GM23338 (cell line): ENCODE measurements at regions not wholly inside any gene's neighbourhood (a gene's known extent, or its start where the extent isn't known, plus 50 kb on each side); places are given as distances from the start of the nearest gene placed in this dataset.

Experiments
- ATAC-seq: fragments of 200-7000 bp; cut with Tn5 transposase; 3 replicates; pipeline ENCODE4 v1.9.1; 2020
- DNase-seq: peaks from one replicate; pipeline ENCODE4 v3.0.0-alpha.2; 2015; ENCODE audit warnings: low spot score
- H2AFZ ChIP-seq: fragments of 200-600 bp; sonication (generic); 2 replicates; pipeline ENCODE4 v1.8.0; 2016; ENCODE audit warnings: antibody characterized with exemption, mild to moderate bottlenecking, moderate library complexity
- H3F3A ChIP-seq: fragments of 200-600 bp; sonication (generic); replicated peaks from 2 replicates; pipeline ENCODE4 v1.8.0; 2017; ENCODE audit warnings: antibody characterized with exemption, mixed run types, low read depth
- H3K27ac ChIP-seq: fragments of 200-600 bp; sonication (generic); 2 replicates; pipeline ENCODE4 v1.6.1; 2016; ENCODE audit warnings: low read depth
- H3K27me3 ChIP-seq: fragments of 200-600 bp; sonication (generic); 2 replicates; pipeline ENCODE4 v1.8.0; 2016; ENCODE audit warnings: mild to moderate bottlenecking, mixed run types, moderate library complexity; ENCODE audit not compliant: insufficient read depth
- H3K36me3 ChIP-seq: fragments of 200-600 bp; sonication (generic); 2 replicates; pipeline ENCODE4 v1.8.0; 2016; ENCODE audit warnings: mild to moderate bottlenecking; ENCODE audit not compliant: insufficient read depth
- H3K4me1 ChIP-seq: fragments of 200-600 bp; sonication (generic); 2 replicates; pipeline ENCODE4 v1.8.0; 2016; ENCODE audit warnings: mild to moderate bottlenecking, moderate library complexity; ENCODE audit not compliant: insufficient read depth
- H3K4me2 ChIP-seq: fragments of 200-600 bp; sonication (generic); 2 replicates; pipeline ENCODE4 v1.7.1; 2017; ENCODE audit warnings: mixed run types
- H3K4me3 ChIP-seq: fragments of 200-600 bp; sonication (generic); 2 replicates; pipeline ENCODE4 v1.6.1; 2016; ENCODE audit warnings: mixed run types
- H3K79me2 ChIP-seq: fragments of 200-600 bp; sonication (generic); replicated peaks from 2 replicates; pipeline ENCODE4 v1.8.0; 2017; ENCODE audit warnings: mild to moderate bottlenecking; ENCODE audit not compliant: insufficient read depth
- H3K9me2 ChIP-seq: fragments of 200-600 bp; sonication (generic); 2 replicates; pipeline ENCODE4 v1.8.0; 2017; ENCODE audit not compliant: insufficient read depth
- H4K20me1 ChIP-seq: fragments of 200-600 bp; sonication (generic); replicated peaks from 2 replicates; pipeline ENCODE4 v1.8.0; 2017; ENCODE audit warnings: mild to moderate bottlenecking; ENCODE audit not compliant: insufficient read depth
- H3K27ac Mint-ChIP-seq: 2 replicates; pipeline ENCODE4 v1.8.0; 2020; ENCODE audit warnings: inconsistent platforms, mild to moderate bottlenecking, moderate library complexity, mixed read lengths
- H3K27me3 Mint-ChIP-seq: 3 replicates; pipeline ENCODE4 v1.8.0; 2022; ENCODE audit warnings: low read depth, mild to moderate bottlenecking, moderate library complexity, mixed read lengths, inconsistent platforms; ENCODE audit not compliant: insufficient read depth, poor library complexity
- H3K36me3 Mint-ChIP-seq: 3 replicates; pipeline ENCODE4 v1.8.0; 2021; ENCODE audit warnings: low read depth, mild to moderate bottlenecking, inconsistent platforms, moderate library complexity, mixed read lengths
- H3K4me1 Mint-ChIP-seq: 3 replicates; pipeline ENCODE4 v1.8.0; 2020; ENCODE audit warnings: mild to moderate bottlenecking, inconsistent platforms, mixed read lengths
- H3K4me3 Mint-ChIP-seq: 3 replicates; pipeline ENCODE4 v1.8.0; 2021; ENCODE audit warnings: moderate library complexity, mild to moderate bottlenecking, inconsistent platforms, mixed read lengths
- H3K9me3 Mint-ChIP-seq: 3 replicates; pipeline ENCODE4 v1.8.0; 2020; ENCODE audit warnings: moderate library complexity, mild to moderate bottlenecking, inconsistent platforms, mixed read lengths
- CREB1 ChIP-seq: fragments of 250-450 bp; sonication (Bioruptor Pico); IDR thresholded peaks from 2 replicates; pipeline ENCODE4 v1.5.0; 2020; ENCODE audit warnings: low read depth, mild to moderate bottlenecking, moderate library complexity
- EZH2phosphoT487 ChIP-seq: fragments of 200-600 bp; sonication (generic); IDR thresholded peaks from one replicate; pipeline ENCODE4 v1.8.1; 2018; ENCODE audit warnings: antibody characterized with exemption; ENCODE audit not compliant: unreplicated experiment
- JUNB ChIP-seq: IDR thresholded peaks from one replicate; pipeline ENCODE4 v1.6.1; 2016; ENCODE audit warnings: antibody characterized with exemption; ENCODE audit not compliant: unreplicated experiment
- ZNF331 ChIP-seq: fragments of 250-450 bp; sonication (Bioruptor Pico); IDR thresholded peaks from 2 replicates; pipeline ENCODE4 v1.5.0; 2020; ENCODE audit warnings: low read depth, mild to moderate bottlenecking, moderate library complexity
- ZNF462 ChIP-seq: fragments of 250-450 bp; sonication (Bioruptor Pico); IDR thresholded peaks from 2 replicates; pipeline ENCODE4 v1.5.0; 2020; ENCODE audit warnings: mild to moderate bottlenecking, moderate library complexity
- TF ChIP-seq, protein P1 (sequence below): IDR thresholded peaks from 2 replicates; pipeline ENCODE4 v1.6.1; 2016; ENCODE audit warnings: antibody characterized with exemption
- TF ChIP-seq, protein P2 (sequence below), 2 experiments: fragments of 200-600 bp in 1 of 2; sonication (generic) in 1 of 2; conservative IDR thresholded peaks; 2 replicates each; pipeline versions ENCODE4 v1.5.1 to v1.6.1; 2016 to 2017; ENCODE audit warnings: antibody characterized with exemption in 2 of 2, low read depth in 2 of 2, mild to moderate bottlenecking in 2 of 2, moderate library complexity in 1 of 2

DNA sequence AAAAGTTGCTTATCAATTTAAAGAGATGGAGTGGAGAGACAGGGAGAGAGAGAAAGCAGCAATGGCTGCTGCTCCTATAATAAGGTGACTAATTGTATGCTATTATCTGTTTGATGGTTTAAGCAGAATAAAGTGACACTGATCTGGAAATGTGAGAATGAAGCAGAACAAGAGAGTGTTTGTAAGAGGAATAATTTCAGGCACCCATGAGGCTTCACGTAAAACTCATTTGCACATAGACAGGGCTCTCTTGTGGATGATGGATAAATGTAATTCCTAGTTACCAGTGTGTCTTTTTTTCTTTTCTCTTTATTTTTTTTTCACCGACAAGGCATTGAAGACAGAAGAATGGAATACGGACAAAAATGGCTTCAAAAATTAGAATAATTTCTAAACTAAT lies 228.8 kb upstream of the TYRP1 start (continued):
- TF ChIP-seq, protein P1, sequence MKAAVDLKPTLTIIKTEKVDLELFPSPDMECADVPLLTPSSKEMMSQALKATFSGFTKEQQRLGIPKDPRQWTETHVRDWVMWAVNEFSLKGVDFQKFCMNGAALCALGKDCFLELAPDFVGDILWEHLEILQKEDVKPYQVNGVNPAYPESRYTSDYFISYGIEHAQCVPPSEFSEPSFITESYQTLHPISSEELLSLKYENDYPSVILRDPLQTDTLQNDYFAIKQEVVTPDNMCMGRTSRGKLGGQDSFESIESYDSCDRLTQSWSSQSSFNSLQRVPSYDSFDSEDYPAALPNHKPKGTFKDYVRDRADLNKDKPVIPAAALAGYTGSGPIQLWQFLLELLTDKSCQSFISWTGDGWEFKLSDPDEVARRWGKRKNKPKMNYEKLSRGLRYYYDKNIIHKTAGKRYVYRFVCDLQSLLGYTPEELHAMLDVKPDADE: no peak

DNA sequence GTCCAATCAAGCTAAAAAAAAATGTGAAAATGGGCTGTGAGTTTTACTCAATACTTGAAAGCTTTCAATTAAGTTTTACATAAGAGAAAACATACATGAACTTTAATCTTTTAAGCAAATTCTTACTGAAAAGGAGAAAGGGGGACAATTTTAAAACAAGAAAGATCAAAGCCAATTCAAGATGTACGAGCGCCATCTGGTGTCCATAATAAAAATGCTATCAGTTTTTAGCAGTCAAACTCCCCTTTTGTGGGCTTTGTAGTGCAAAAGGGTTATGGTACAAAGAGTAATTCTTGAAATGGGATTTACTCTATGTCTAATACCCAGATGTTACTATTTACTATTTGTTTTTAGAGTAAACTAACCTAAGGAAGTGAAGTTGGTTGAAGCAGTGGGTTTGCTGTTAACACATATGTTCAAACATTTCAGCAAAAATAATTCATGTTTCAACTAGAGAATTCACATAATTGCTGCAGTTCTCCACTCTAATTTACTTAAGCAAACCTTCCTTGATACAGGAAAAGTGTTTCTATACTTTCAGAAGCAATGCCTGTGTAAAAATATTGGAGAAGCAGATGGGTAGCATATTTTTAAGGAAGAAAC lies 228.2 kb upstream of the TYRP1 start:
- Histone ChIP-seq H3K27me3 (no peaks in the 10 kb centered on the region), H2AFZ (no peak overlapping the region), H3K27ac (no peak overlapping the region), H4K20me1 (no peaks in the 10 kb centered on the region), H3K4me2 (no peak overlapping the region), H3K36me3 (no peaks in the 10 kb centered on the region), H3K79me2 (no peaks in the 10 kb centered on the region), H3K4me3 (no peak overlapping the region), H3F3A (no peaks in the 10 kb centered on the region), H3K4me1 (peaks cover 40% of the 10 kb centered on the region), H3K9me2 (no peaks in the 10 kb centered on the region)
- Mint-ChIP-seq H3K9me3 (peaks cover 1% of the 10 kb centered on the region; the same call in 1 of the 3 replicates), H3K4me3 (no peak overlapping the region), H3K27ac (no peak overlapping the region), H3K36me3 (peaks cover 10% of the 10 kb centered on the region; the same call in 2 of the 3 replicates), H3K4me1 (peaks cover 54% of the 10 kb centered on the region), H3K27me3 (no peaks in the 10 kb centered on the region)
- DNase-seq: peak; percentile 71
- TF ChIP-seq JUNB: no peak
- no peak for TF ChIP-seq EZH2phosphoT487
- TF ChIP-seq ZNF462 (CRISPR knock-in tag): no peak
- no peak for TF ChIP-seq CREB1 (CRISPR knock-in tag)
- TF ChIP-seq, protein P2, sequence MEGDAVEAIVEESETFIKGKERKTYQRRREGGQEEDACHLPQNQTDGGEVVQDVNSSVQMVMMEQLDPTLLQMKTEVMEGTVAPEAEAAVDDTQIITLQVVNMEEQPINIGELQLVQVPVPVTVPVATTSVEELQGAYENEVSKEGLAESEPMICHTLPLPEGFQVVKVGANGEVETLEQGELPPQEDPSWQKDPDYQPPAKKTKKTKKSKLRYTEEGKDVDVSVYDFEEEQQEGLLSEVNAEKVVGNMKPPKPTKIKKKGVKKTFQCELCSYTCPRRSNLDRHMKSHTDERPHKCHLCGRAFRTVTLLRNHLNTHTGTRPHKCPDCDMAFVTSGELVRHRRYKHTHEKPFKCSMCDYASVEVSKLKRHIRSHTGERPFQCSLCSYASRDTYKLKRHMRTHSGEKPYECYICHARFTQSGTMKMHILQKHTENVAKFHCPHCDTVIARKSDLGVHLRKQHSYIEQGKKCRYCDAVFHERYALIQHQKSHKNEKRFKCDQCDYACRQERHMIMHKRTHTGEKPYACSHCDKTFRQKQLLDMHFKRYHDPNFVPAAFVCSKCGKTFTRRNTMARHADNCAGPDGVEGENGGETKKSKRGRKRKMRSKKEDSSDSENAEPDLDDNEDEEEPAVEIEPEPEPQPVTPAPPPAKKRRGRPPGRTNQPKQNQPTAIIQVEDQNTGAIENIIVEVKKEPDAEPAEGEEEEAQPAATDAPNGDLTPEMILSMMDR (conservative IDR thresholded peaks at IDR 0.05; ENCODE audit: low read depth in 2 of 2): peak; percentile 72 to 97
- TF ChIP-seq, protein P1: no peak
- no peak for TF ChIP-seq ZNF331 (CRISPR knock-in tag)
- no peak for ATAC-seq
